ENCODE measurements at regions not wholly inside any gene's neighbourhood (a gene's known extent, or its start where the extent isn't known, plus 50 kb on each side); places are given as distances from the start of the nearest gene placed in this dataset.

DNA sequence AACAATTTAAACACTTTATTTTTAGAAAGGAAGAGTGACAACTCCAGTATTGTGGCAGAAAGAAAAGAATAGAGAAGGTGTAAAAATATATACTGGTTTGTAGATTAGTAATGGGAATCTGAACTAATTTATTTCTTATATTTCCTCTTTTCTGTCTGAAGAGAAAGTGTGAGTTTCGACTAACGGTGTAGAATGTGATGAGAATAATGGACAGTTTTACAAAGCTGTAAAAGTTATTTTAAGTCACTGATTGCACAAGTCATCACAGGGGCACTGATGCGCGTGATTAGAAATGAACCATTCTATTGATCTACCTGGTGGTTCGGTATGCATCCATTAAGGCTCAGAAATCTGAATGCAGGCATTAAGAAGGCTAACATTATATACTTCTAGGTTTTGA is 158.5 kb upstream of the ATXN7L3B start:
- TF ChIP-seq EZH2 (IDR thresholded peaks at IDR 0.05; ENCODE audit: insufficient read depth, poor library complexity, severe bottlenecking): no peak
- TF ChIP-seq EZH2phosphoT487 (IDR thresholded peaks at IDR 0.05; ENCODE audit: insufficient read depth, low read depth): no peak

Data from GM23248 (cell line).